ENCODE measurements at regions not wholly inside any gene's neighbourhood (a gene's known extent, or its start where the extent isn't known, plus 50 kb on each side); places are given as distances from the start of the nearest gene placed in this dataset.

- 53% methylated on average over 9 of the region's 9 CpGs for WGBS (ENCODE audit: low lambda C conversion rate)
- no peaks in the 10 kb centered on the region for H3K9me3 ChIP-seq
- POLR2A ChIA-PET, result no interaction called here
- TF ChIP-seq MXI1 (IDR thresholded peaks at IDR 0.05; ENCODE audit: low read depth, low read length) (no peak), RAD21 (IDR thresholded peaks at IDR 0.05; ENCODE audit: low read length) (no peak), PBX3 (IDR thresholded peaks at IDR 0.05) (no peak)
- no peaks in the 10 kb centered on the region for H3K27me3 ChIP-seq (ENCODE audit: insufficient read depth)
- H3K36me3 ChIP-seq (replicated peaks in 1 of 2; ENCODE audit: control insufficient read depth in 1 of 2, insufficient read depth in 2 of 2, low read length in 1 of 2), result no peaks in the 10 kb centered on the region
- H3K4me3 ChIP-seq (ENCODE audit: low read depth in 2 of 2, low read length in 1 of 2), result no peak overlapping the region
- H3K9me2 ChIP-seq, result no peaks in the 10 kb centered on the region
- no peaks in the 10 kb centered on the region for H3K79me2 ChIP-seq (ENCODE audit: insufficient read depth)
- H4K20me1 ChIP-seq (ENCODE audit: insufficient read depth), result no peaks in the 10 kb centered on the region
- peaks cover 0 to 26% of the 10 kb centered on the region in 2 experiments; a peak in 1 of 4 replicates for H3K4me1 ChIP-seq (ENCODE audit: control insufficient read depth in 1 of 2, insufficient read depth in 2 of 2, low read depth in 1 of 2, low read length in 1 of 2)
- CTCF ChIA-PET, result interaction anchor here (1.0 to 1.6 kb wide), 2 partner anchors 81 to 306 kb away, joined by 3 to 5 read pairs; no protein-coding TSS in a partner anchor
- no peak overlapping the region for H3K27ac ChIP-seq (ENCODE audit: low read depth in 2 of 2, low read length in 1 of 2)
- no peak for DNase-seq
- no peak overlapping the region for H3K9ac ChIP-seq
- no peak overlapping the region for H3K4me2 ChIP-seq
- H2AFZ ChIP-seq (ENCODE audit: low read depth), result no peak overlapping the region
- no peaks in the 10 kb centered on the region for H3F3A ChIP-seq (replicated peaks; ENCODE audit: insufficient read depth)
These were observed 447.8 kb upstream of the MKI67 start for GRCh38 chr10:128573986-128574385.

- peak; percentile 56 for DNase-seq
- CTCF ChIA-PET, result no interaction called here
- TF ChIP-seq GATA2 (CRISPR knock-in tag; IDR thresholded peaks at IDR 0.05) (peak; percentile 28; the same call in 1 of the 2 replicates), POLR2AphosphoS5 (IDR thresholded peaks at IDR 0.05; ENCODE audit: low read depth, low read length) (no peak)
- no peak overlapping the region for H3K9ac ChIP-seq
- H2AFZ ChIP-seq (ENCODE audit: low read depth), result no peak overlapping the region
- H3K27ac ChIP-seq (ENCODE audit: low read depth in 2 of 2, low read length in 1 of 2), result no peak overlapping the region; a peak in 1 of 4 replicates
- WGBS (ENCODE audit: low lambda C conversion rate), result 7% methylated on average over 16 of the region's 16 CpGs
- no peaks in the 10 kb centered on the region for H3K79me2 ChIP-seq (ENCODE audit: insufficient read depth)
- H3K9me2 ChIP-seq, result no peaks in the 10 kb centered on the region
- H4K20me1 ChIP-seq (ENCODE audit: insufficient read depth), result no peaks in the 10 kb centered on the region
- H3K4me3 ChIP-seq (ENCODE audit: low read depth in 2 of 2, low read length in 1 of 2), result no peak overlapping the region
- H3K4me1 ChIP-seq (ENCODE audit: control insufficient read depth in 1 of 2, insufficient read depth in 2 of 2, low read depth in 1 of 2, low read length in 1 of 2), result peaks cover 0 to 23% of the 10 kb centered on the region in 2 experiments; a peak in 2 of 4 replicates
- H3K4me2 ChIP-seq, result no peak overlapping the region
- H3K36me3 ChIP-seq (replicated peaks in 1 of 2; ENCODE audit: control insufficient read depth in 1 of 2, insufficient read depth in 2 of 2, low read length in 1 of 2), result no peaks in the 10 kb centered on the region
- H3K9me3 ChIP-seq, result no peaks in the 10 kb centered on the region
- no peaks in the 10 kb centered on the region for H3F3A ChIP-seq (replicated peaks; ENCODE audit: insufficient read depth)
- H3K27me3 ChIP-seq (ENCODE audit: insufficient read depth), result no peaks in the 10 kb centered on the region
- POLR2A ChIA-PET, result no interaction called here
These were observed 448.5 kb upstream of the MKI67 start for GRCh38 chr10:128574581-128575210.

GRCh38 chr10:128575761-128576160, 449.5 kb upstream of the MKI67 start:
- no peaks in the 10 kb centered on the region for H3K27me3 ChIP-seq (ENCODE audit: insufficient read depth)
- H3F3A ChIP-seq (replicated peaks; ENCODE audit: insufficient read depth), result no peaks in the 10 kb centered on the region
- no peak overlapping the region for H3K27ac ChIP-seq (ENCODE audit: low read depth in 2 of 2, low read length in 1 of 2)
- no peaks in the 10 kb centered on the region for H3K79me2 ChIP-seq (ENCODE audit: insufficient read depth)
- H3K4me2 ChIP-seq, result no peak overlapping the region
- TF ChIP-seq MAX (IDR thresholded peaks at IDR 0.05; ENCODE audit: low read depth) (no peak), MEF2A (IDR thresholded peaks at IDR 0.05; ENCODE audit: borderline replicate concordance, low read depth) (no peak), TAF1 (IDR thresholded peaks at IDR 0.05; ENCODE audit: borderline replicate concordance, low read depth, low read length) (no peak), GABPA (IDR thresholded peaks at IDR 0.05; ENCODE audit: low read depth) (no peak), PBX3 (IDR thresholded peaks at IDR 0.05) (no peak), JUND (IDR thresholded peaks at IDR 0.05) (no peak), FOXJ3 (CRISPR knock-in tag; IDR thresholded peaks at IDR 0.05) (no peak), CHD2 (IDR thresholded peaks at IDR 0.05; ENCODE audit: low read length, partially characterized antibody) (no peak), RCOR1 (IDR thresholded peaks at IDR 0.05; ENCODE audit: low read length) (no peak)
- no peaks in the 10 kb centered on the region for H3K36me3 ChIP-seq (replicated peaks in 1 of 2; ENCODE audit: control insufficient read depth in 1 of 2, insufficient read depth in 2 of 2, low read length in 1 of 2)
- no peak overlapping the region for H3K9ac ChIP-seq
- DNase-seq, result no peak
- H4K20me1 ChIP-seq (ENCODE audit: insufficient read depth), result no peaks in the 10 kb centered on the region
- no peaks in the 10 kb centered on the region for H3K9me3 ChIP-seq
- POLR2A ChIA-PET, result no interaction called here
- H3K9me2 ChIP-seq, result no peaks in the 10 kb centered on the region
- WGBS (ENCODE audit: low lambda C conversion rate), result 43% methylated on average over 2 of the region's 2 CpGs
- no peak overlapping the region for H3K4me3 ChIP-seq (ENCODE audit: low read depth in 2 of 2, low read length in 1 of 2)
- H2AFZ ChIP-seq (ENCODE audit: low read depth), result no peak overlapping the region
- CTCF ChIA-PET, result no interaction called here
- H3K4me1 ChIP-seq (ENCODE audit: control insufficient read depth in 1 of 2, insufficient read depth in 2 of 2, low read depth in 1 of 2, low read length in 1 of 2), result peaks cover 0 to 23% of the 10 kb centered on the region in 2 experiments; a peak in 2 of 4 replicates
